CD14-positive monocyte (primary cell): ENCODE measurements at regions not wholly inside any gene's neighbourhood (a gene's known extent, or its start where the extent isn't known, plus 50 kb on each side); places are given as distances from the start of the nearest gene placed in this dataset.

Source experiments
- DNase-seq, 3 donors: peaks; one replicate each; pipeline ENCODE4 v3.0.0-alpha.2; 2011 to 2022
- H2AFZ ChIP-seq: 2 replicates; pipeline ENCODE4 v1.6.0; 2012; ENCODE audit warnings: mild to moderate bottlenecking, low read depth, low read length, inconsistent platforms; ENCODE audit not compliant: insufficient read depth, poor library complexity, severe bottlenecking
- H3K27ac ChIP-seq, 2 donors: 1 replicate in 1 of 2; 2 replicates in 1 of 2; pipeline ENCODE4 v1.5.1; 2012 to 2013; ENCODE audit warnings: low read length in 2 of 2, control low read depth in 1 of 2, inconsistent platforms in 1 of 2, low read depth in 1 of 2, mild to moderate bottlenecking in 1 of 2
- H3K27me3 ChIP-seq, 2 donors: one replicate each; pipeline versions ENCODE4 v1.6.0 to v1.6.1; 2011 to 2013; ENCODE audit warnings: low read length in 2 of 2; ENCODE audit not compliant: control insufficient read depth in 2 of 2, insufficient read depth in 2 of 2
- H3K36me3 ChIP-seq, 2 donors: replicated peaks in 1 of 2; 1 replicate in 1 of 2; 2 replicates in 1 of 2; pipeline versions ENCODE4 v1.5.1 to v1.6.1; 2012 to 2013; ENCODE audit warnings: low read length in 2 of 2, control low read depth in 1 of 2, inconsistent platforms in 1 of 2, mild to moderate bottlenecking in 1 of 2; ENCODE audit not compliant: insufficient read depth in 2 of 2, control insufficient read depth in 1 of 2
- H3K4me1 ChIP-seq, 2 donors: 1 replicate in 1 of 2; 2 replicates in 1 of 2; pipeline versions ENCODE4 v1.5.1 to v1.6.1; 2012 to 2013; ENCODE audit warnings: low read length in 2 of 2, control low read depth in 1 of 2, inconsistent platforms in 1 of 2, mild to moderate bottlenecking in 1 of 2, moderate library complexity in 1 of 2; ENCODE audit not compliant: insufficient read depth in 2 of 2, control insufficient read depth in 1 of 2
- H3K4me2 ChIP-seq: replicated peaks from 2 replicates; pipeline ENCODE3; 2012; ENCODE audit warnings: low read length, moderate library complexity, mild to moderate bottlenecking; ENCODE audit not compliant: poor library complexity, severe bottlenecking; ENCODE audit errors: extremely low read depth
- H3K4me3 ChIP-seq, 3 experiments: fragments of 200-600 bp in 1 of 3; sonication (generic) in 1 of 3; replicated peaks in 1 of 3; 1 replicate in 2 of 3; 2 replicates in 1 of 3; pipeline ENCODE4 v1.5.1; 2011 to 2013; ENCODE audit warnings: low read length in 3 of 3, mild to moderate bottlenecking in 3 of 3, control low read depth in 2 of 3, low read depth in 2 of 3, inconsistent platforms in 1 of 3, moderate library complexity in 1 of 3
- H3K79me2 ChIP-seq: 2 replicates; pipeline ENCODE4 v1.6.0; 2012; ENCODE audit warnings: mild to moderate bottlenecking, control low read depth, inconsistent platforms, low read length, moderate library complexity; ENCODE audit not compliant: insufficient read depth
- H3K9ac ChIP-seq: 2 replicates; pipeline ENCODE4 v1.6.0; 2017; ENCODE audit warnings: low read length, mild to moderate bottlenecking; ENCODE audit not compliant: insufficient read depth, poor library complexity, severe bottlenecking
- H3K9me3 ChIP-seq, 2 donors: replicated peaks in 1 of 2; 1 replicate in 1 of 2; 2 replicates in 1 of 2; pipeline versions ENCODE4 v1.5.1 to v1.6.1; 2012 to 2013; ENCODE audit warnings: low read length in 2 of 2, control low read depth in 1 of 2; ENCODE audit not compliant: control insufficient read depth in 1 of 2, insufficient read depth in 1 of 2
- H4K20me1 ChIP-seq: 2 replicates; pipeline ENCODE4 v1.6.0; 2012; ENCODE audit warnings: mild to moderate bottlenecking, low read length, control low read depth, moderate library complexity; ENCODE audit not compliant: insufficient read depth
- H3K27ac Mint-ChIP-seq, 7 donors: one replicate each; pipeline ENCODE4 v1.8.0; 2020; ENCODE audit warnings: mild to moderate bottlenecking in 7 of 7, mixed read lengths in 7 of 7, moderate library complexity in 6 of 7, inconsistent platforms in 2 of 7
- H3K27me3 Mint-ChIP-seq, 3 donors: one replicate each; pipeline ENCODE4 v1.8.0; 2021 to 2022; ENCODE audit warnings: low read depth in 3 of 3, mild to moderate bottlenecking in 3 of 3, mixed read lengths in 3 of 3, moderate library complexity in 3 of 3, inconsistent platforms in 1 of 3
- H3K36me3 Mint-ChIP-seq, 2 donors: one replicate each; pipeline ENCODE4 v1.8.0; 2020; ENCODE audit warnings: mixed read lengths in 2 of 2, inconsistent platforms in 1 of 2, mild to moderate bottlenecking in 1 of 2
- H3K4me1 Mint-ChIP-seq: one replicate; pipeline ENCODE4 v1.8.0; 2020; ENCODE audit warnings: mild to moderate bottlenecking, mixed read lengths
- H3K4me3 Mint-ChIP-seq, 2 donors: one replicate each; pipeline ENCODE4 v1.8.0; 2020; ENCODE audit warnings: mild to moderate bottlenecking in 2 of 2, mixed read lengths in 2 of 2, moderate library complexity in 1 of 2
- H3K9me3 Mint-ChIP-seq, 7 donors: one replicate each; pipeline ENCODE4 v1.8.0; 2020 to 2022; ENCODE audit warnings: mixed read lengths in 7 of 7, mild to moderate bottlenecking in 6 of 7, moderate library complexity in 6 of 7, inconsistent platforms in 2 of 7
- CTCF ChIP-seq: fragments of 200-600 bp; IDR thresholded peaks from one replicate; pipeline ENCODE4 v1.8.0; 2022; ENCODE audit warnings: antibody characterized with exemption, mild to moderate bottlenecking
- WGBS: methylation state at CpG from one replicate; pipeline ENCODE4 v1.1.5; 2013; ENCODE audit warnings: missing lambda C conversion rate; ENCODE audit not compliant: insufficient coverage; 5-methylcytosine and 5-hydroxymethylcytosine counted together
- intact Hi-C, 2 donors: fragments of 100-400 bp; cut with micrococcal nuclease; formaldehyde crosslinking; loops; one replicate each; pipeline versions ENCODE4 v1.15.0 to v1.15.1; 2023

DNA sequence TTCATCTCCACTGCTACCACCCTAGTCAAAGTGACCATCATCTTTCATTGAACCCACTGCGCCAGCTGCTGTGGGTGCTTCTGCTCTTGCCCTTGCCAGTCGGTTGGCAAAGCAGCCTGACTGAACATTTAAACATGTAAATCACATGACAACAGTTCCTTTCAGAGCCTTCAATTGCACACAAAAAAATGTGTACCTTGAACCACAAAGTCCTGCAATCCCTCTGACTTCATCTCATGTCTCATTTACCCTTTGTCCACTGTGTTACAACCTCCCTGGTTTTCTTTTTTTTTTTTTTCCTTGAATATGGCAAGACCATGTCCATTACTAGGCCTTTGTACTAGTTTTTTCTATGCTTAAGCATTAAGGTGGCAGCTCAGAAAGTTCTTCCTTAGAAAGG is 183.5 kb downstream of the GBA3 start:
- H4K20me1 ChIP-seq: no peaks in the 10 kb centered on the region
- no peaks in the 10 kb centered on the region for H3K27me3 ChIP-seq
- Mint-ChIP-seq H3K27ac (no peak overlapping the region), H3K4me3 (no peak overlapping the region), H3K27me3 (peaks cover 0 to under 1% (median 0%) of the 10 kb centered on the region in 3 donors), H3K4me1 (no peaks in the 10 kb centered on the region), H3K36me3 (no peaks in the 10 kb centered on the region), H3K9me3 (peaks cover 0 to 6% (median 2%) of the 10 kb centered on the region in 7 donors)
- no peak for DNase-seq
- no peaks in the 10 kb centered on the region for H3K9me3 ChIP-seq
- no peaks in the 10 kb centered on the region for H3K4me1 ChIP-seq
- no peaks in the 10 kb centered on the region for H3K79me2 ChIP-seq
- H3K4me3 ChIP-seq: no peak overlapping the region
- intact Hi-C loops: no loop called here
- H2AFZ ChIP-seq: no peak overlapping the region
- no peaks in the 10 kb centered on the region for H3K36me3 ChIP-seq
- no peak overlapping the region for H3K4me2 ChIP-seq
- no peak for TF ChIP-seq CTCF
- WGBS: 94% methylated on average over 2 of the region's 2 CpGs
- H3K27ac ChIP-seq: no peak overlapping the region
- no peak overlapping the region for H3K9ac ChIP-seq

- Histone ChIP-seq H3K27ac (no peak overlapping the region), H3K9ac (no peak overlapping the region), H3K9me3 (no peaks in the 10 kb centered on the region), H3K4me2 (no peak overlapping the region), H3K79me2 (no peaks in the 10 kb centered on the region), H3K27me3 (no peaks in the 10 kb centered on the region), H2AFZ (no peak overlapping the region), H3K4me1 (no peaks in the 10 kb centered on the region), H3K36me3 (no peaks in the 10 kb centered on the region), H3K4me3 (no peak overlapping the region), H4K20me1 (no peaks in the 10 kb centered on the region)
- H3K27ac Mint-ChIP-seq: no peak overlapping the region
- H3K9me3 Mint-ChIP-seq: peaks cover 0 to 6% (median 2%) of the 10 kb centered on the region in 7 donors
- no peaks in the 10 kb centered on the region for H3K36me3 Mint-ChIP-seq
- no peak for DNase-seq
- H3K27me3 Mint-ChIP-seq: peaks cover 0 to 3% (median 0%) of the 10 kb centered on the region in 3 donors
- TF ChIP-seq CTCF: no peak
- H3K4me3 Mint-ChIP-seq: no peak overlapping the region
- 100% methylated on average over 1 of the region's 4 CpGs for WGBS
- H3K4me1 Mint-ChIP-seq: no peaks in the 10 kb centered on the region
- intact Hi-C loops: no loop called here
Measured at GRCh38 chr4:22875587-22876257, 183.0 kb downstream of the GBA3 start.
